ENCODE measurements at regions not wholly inside any gene's neighbourhood (a gene's known extent, or its start where the extent isn't known, plus 50 kb on each side); places are given as distances from the start of the nearest gene placed in this dataset.

- TF ChIP-seq POLR2AphosphoS5 (IDR thresholded peaks at IDR 0.05) (no peak), POLR2A (IDR thresholded peaks at IDR 0.05) (no peak), CTCF (IDR thresholded peaks at IDR 0.05) (no peak)
These were observed 131.0 kb upstream of the NPY start for GRCh38 chr7:24152877-24153472.

All from prostate gland (tissue), 2 donors.